ENCODE measurements at regions not wholly inside any gene's neighbourhood (a gene's known extent, or its start where the extent isn't known, plus 50 kb on each side); places are given as distances from the start of the nearest gene placed in this dataset.

DNA sequence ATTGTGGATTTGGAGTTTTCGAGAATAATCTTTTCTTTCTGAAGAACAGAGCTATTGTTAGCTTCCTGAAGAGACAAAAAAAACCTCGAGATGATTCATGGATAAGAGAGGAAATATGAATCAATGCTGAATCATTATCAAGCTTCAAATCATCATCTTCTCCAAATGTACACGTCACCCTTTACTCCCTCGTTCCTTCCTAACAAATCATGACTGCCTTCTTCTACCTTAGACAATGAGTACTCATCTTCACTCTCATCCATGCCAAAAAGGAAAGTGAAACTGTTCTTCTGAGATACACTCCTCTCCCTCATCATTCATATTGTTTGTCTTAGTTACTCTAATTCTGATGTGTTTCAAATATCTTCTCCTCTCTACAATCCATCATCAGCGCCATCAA, 1115.8 kb upstream of the ATXN7L3B start:
- TF ChIP-seq CTCF (IDR thresholded peaks at IDR 0.05; ENCODE audit: control extremely low read depth in 1 of 3, insufficient read depth in 1 of 3, low read depth in 1 of 3, low read length in 3 of 3) (no peak), KDM1A (IDR thresholded peaks at IDR 0.05; ENCODE audit: borderline replicate concordance, low read length) (no peak), EZH2 (IDR thresholded peaks at IDR 0.05; ENCODE audit: low read depth, low read length, severe bottlenecking) (no peak), POLR2AphosphoS5 (IDR thresholded peaks at IDR 0.05; ENCODE audit: low read depth, low read length) (no peak), PHF8 (conservative IDR thresholded peaks at IDR 0.05; ENCODE audit: low read depth, low read length) (no peak)
- TF ChIP-seq, protein P1, sequence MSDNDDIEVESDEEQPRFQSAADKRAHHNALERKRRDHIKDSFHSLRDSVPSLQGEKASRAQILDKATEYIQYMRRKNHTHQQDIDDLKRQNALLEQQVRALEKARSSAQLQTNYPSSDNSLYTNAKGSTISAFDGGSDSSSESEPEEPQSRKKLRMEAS (IDR thresholded peaks at IDR 0.05): no peak

Measured in H1 (cell line).